Activated CD8-positive, alpha-beta T cell treated with anti-CD3 and anti-CD28 coated beads for 36 hours (primary cell): ENCODE measurements at regions not wholly inside any gene's neighbourhood (a gene's known extent, or its start where the extent isn't known, plus 50 kb on each side); places are given as distances from the start of the nearest gene placed in this dataset.
"Not testable (repeated sequence)": the region's sequence is repeated elsewhere in the genome, so short reads cannot be mapped to it uniquely, and the experiment has no call there.

Source experiments
- ATAC-seq: fragments of 200-7000 bp; cut with Tn5 transposase; one replicate; pipeline ENCODE4 v1.10.0; 2021; ENCODE audit warnings: mild to moderate bottlenecking, moderate library complexity
- CTCF ChIA-PET: fragments of 350-600 bp; sonication (Branson Sonifier 250); formaldehyde crosslinking; loops from one replicate; lab custom pipeline; 2021; ENCODE audit warnings: antibody characterized with exemption; lab: Charles Lee
- POLR2A ChIA-PET: fragments of 350-600 bp; sonication (Branson Sonifier 250); formaldehyde crosslinking; loops from one replicate; lab custom pipeline; 2021; ENCODE audit warnings: antibody characterized with exemption; lab: Charles Lee
- DNase-seq: peaks from one replicate; pipeline ENCODE4 v3.0.0-alpha.2; 2020
- H3K27ac Mint-ChIP-seq: one replicate; pipeline ENCODE4 v1.8.0; 2021; ENCODE audit warnings: mild to moderate bottlenecking, mixed read lengths
- H3K27me3 Mint-ChIP-seq: one replicate; pipeline ENCODE4 v1.8.0; 2021; ENCODE audit warnings: mixed read lengths
- H3K36me3 Mint-ChIP-seq: one replicate; pipeline ENCODE4 v1.8.0; 2021; ENCODE audit warnings: low read depth, mixed read lengths
- H3K4me1 Mint-ChIP-seq: one replicate; pipeline ENCODE4 v1.8.0; 2021; ENCODE audit warnings: low read depth, mixed read lengths
- H3K4me3 Mint-ChIP-seq: one replicate; pipeline ENCODE4 v1.8.0; 2021; ENCODE audit warnings: mild to moderate bottlenecking, moderate library complexity, mixed read lengths
- H3K9me3 Mint-ChIP-seq: one replicate; pipeline ENCODE4 v1.8.0; 2021; ENCODE audit warnings: mixed read lengths
- intact Hi-C: fragments of 100-400 bp; cut with micrococcal nuclease; formaldehyde crosslinking; loops from one replicate; pipeline ENCODE4 v1.10.0; 2022
- TF ChIP-seq, protein P1 (sequence below): fragments of 200-600 bp; IDR thresholded peaks from one replicate; pipeline ENCODE4 v1.8.0; 2022; ENCODE audit warnings: antibody characterized with exemption, mild to moderate bottlenecking

DNA sequence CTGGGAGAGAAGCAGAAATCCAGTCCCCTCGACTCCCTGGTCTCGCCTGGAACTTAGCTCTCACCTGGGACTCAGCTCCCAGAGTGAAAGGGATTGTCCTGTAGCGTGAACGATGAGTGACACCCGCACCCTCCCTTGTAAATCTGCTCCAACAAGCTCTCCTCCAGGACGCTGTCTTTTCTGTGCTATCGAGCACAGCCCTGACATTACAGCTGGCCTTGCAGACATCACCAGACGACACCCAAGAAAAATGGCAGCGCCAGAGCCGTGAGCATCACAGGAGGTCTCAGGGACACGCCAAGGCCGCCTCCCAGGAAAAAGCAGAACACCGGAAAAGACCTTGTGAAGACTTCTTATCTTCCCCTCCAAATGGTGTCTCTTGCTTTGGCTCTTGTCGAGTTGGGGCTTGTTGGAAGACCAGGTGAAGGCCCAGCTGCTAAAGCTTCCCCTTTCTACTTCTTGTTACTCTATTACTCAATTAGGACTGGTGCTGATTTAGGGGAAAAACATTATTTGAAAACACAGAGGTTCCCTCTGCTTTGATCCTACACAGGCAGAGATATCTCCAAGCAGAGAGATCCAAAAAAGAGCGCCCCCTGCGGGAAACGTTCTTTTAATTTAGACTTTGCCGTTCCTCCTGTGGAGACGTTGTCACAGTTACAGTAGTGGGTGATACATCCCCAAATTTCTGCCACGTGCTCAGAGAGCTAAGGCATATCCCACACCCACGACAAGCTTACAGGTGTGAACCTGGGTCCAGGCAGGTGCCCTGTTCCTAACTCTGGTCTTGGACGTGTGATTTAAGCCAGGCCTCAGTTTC, 127.2 kb downstream of the ATP6V0E2 start:
- peak; percentile 61 for DNase-seq
- POLR2A ChIA-PET, H3K27me3 Mint-ChIP-seq: not testable (repeated sequence)

DNA sequence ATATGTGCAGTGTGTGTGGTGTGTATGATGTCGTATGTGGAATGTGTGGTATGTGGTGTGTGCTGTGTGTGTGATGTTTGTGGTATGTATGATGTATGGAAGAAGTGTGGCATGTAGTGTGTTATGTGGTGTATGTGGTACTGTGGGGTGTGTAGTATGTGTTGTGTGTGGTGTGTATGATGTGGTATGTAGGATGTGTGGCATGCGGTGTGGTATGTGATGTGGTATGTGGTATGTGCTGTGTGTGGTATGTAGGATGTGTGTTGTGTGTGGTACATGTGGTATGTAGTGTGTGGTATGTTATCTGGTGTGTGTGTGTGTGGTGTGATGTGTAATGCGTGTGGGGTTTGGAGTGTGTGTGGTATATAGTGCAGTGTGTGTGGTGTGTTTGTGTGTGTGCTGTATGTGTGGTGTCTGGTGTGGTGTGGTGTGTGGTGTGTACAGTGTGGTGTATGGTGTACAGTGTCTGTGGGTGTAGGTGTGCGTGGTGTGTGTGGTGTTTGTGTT, 129.6 kb downstream of the ATP6V0E2 start:
- ChIA-PET CTCF (no interaction called here), POLR2A (no interaction called here)
- no peaks in the 10 kb centered on the region for H3K9me3 Mint-ChIP-seq
- ATAC-seq (no peak), DNase-seq (no peak)
- H3K36me3 Mint-ChIP-seq: no peaks in the 10 kb centered on the region
- no peaks in the 10 kb centered on the region for H3K4me1 Mint-ChIP-seq
- TF ChIP-seq, protein P1, sequence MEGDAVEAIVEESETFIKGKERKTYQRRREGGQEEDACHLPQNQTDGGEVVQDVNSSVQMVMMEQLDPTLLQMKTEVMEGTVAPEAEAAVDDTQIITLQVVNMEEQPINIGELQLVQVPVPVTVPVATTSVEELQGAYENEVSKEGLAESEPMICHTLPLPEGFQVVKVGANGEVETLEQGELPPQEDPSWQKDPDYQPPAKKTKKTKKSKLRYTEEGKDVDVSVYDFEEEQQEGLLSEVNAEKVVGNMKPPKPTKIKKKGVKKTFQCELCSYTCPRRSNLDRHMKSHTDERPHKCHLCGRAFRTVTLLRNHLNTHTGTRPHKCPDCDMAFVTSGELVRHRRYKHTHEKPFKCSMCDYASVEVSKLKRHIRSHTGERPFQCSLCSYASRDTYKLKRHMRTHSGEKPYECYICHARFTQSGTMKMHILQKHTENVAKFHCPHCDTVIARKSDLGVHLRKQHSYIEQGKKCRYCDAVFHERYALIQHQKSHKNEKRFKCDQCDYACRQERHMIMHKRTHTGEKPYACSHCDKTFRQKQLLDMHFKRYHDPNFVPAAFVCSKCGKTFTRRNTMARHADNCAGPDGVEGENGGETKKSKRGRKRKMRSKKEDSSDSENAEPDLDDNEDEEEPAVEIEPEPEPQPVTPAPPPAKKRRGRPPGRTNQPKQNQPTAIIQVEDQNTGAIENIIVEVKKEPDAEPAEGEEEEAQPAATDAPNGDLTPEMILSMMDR: no peak
- intact Hi-C loops: no loop called here
- no peaks in the 10 kb centered on the region for H3K27me3 Mint-ChIP-seq
- no peak overlapping the region for H3K27ac Mint-ChIP-seq
- H3K4me3 Mint-ChIP-seq: no peak overlapping the region

More for the DNA sequence above, 127.2 kb downstream of the ATP6V0E2 start:
- CTCF ChIA-PET: interaction anchor here (0.7 to 1.2 kb wide), 2 partner anchors 126 to 131 kb away, joined by 3 read pairs; no protein-coding TSS in a partner anchor
- H3K4me1 Mint-ChIP-seq, H3K9me3 Mint-ChIP-seq, H3K4me3 Mint-ChIP-seq, H3K36me3 Mint-ChIP-seq, intact Hi-C loops, H3K27ac Mint-ChIP-seq: not testable (repeated sequence)
- peak; percentile 39 for ATAC-seq
- TF ChIP-seq, protein P1: peak; percentile 30

DNA sequence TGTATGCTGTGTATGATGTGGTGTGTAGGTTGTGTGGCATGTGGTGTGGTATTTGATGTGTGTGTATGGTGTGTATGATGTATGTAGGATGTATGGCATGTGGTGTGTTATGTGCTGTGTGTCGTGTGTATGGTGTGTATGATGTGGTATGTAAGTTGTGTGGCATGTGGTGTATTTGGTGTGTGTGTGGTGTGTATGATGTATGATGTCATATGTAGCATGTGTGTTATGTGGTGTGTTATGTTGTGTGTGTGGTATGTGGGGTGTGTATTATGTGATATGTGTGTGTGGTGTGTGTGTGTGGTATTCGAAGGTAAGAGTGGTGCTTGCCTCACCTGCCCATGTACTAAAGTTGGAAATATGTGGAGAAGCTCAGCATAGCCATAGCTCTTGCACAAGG, 130.2 kb downstream of the ATP6V0E2 start:
- H3K4me1 Mint-ChIP-seq, ATAC-seq, H3K4me3 Mint-ChIP-seq, DNase-seq, H3K36me3 Mint-ChIP-seq, CTCF ChIA-PET, H3K27me3 Mint-ChIP-seq, H3K9me3 Mint-ChIP-seq, intact Hi-C loops, H3K27ac Mint-ChIP-seq, POLR2A ChIA-PET: not testable (repeated sequence)

DNA sequence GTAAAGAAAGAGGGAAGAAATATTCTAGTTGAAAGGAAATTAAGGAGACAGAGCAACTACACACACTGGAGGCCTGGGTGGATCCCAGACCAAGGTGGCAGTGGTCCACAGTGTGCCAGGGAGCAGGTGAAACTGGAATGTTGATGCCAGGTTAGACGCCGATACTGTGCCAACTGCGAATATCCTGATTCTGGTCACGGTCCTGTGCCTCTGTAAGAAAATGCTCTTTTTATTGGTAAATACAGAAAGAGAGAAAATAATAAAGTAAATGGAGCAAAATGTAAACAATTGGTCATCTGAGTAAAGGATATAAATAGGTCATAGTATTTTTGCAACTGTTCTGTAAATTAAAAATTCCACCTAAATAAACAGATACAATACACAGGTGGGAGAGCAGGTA, 131.1 kb downstream of the ATP6V0E2 start:
- DNase-seq, POLR2A ChIA-PET, H3K36me3 Mint-ChIP-seq, H3K9me3 Mint-ChIP-seq, H3K27ac Mint-ChIP-seq, ATAC-seq, H3K27me3 Mint-ChIP-seq, H3K4me1 Mint-ChIP-seq, CTCF ChIA-PET, H3K4me3 Mint-ChIP-seq, intact Hi-C loops: not testable (repeated sequence)

DNA sequence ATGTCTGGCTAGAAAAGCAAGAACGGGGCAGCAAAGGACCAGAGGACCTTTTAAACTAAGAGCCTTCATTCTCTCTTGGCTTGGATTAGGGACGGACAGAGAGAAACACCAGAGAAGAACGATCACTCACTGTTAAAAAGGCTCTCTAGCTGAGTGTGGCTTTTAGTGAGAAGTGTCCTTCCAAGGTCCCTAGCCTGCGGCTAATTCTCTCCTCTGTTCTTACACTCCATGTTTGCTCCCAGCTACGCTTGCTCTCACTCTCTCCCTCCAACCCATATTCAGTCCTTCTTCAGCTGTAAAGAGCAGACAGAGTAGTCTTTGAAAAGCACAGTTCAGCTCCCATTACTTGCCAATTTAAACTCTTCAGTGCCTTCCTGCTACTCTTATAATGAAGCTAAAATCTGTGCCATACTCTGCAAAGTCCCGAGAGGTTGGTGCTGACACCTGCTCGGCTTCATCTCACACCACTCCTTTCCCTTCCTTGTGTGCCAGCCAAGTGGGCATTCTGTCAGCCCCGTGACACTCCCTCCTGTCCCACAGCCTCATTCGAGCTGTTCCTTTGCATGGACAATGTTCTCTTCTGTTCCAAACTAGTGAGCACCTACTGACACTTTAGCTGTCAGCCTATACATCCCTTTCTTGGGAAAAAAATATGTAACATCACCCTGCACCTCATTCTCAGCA, 136.0 kb downstream of the ATP6V0E2 start:
- CTCF ChIA-PET, ATAC-seq, H3K9me3 Mint-ChIP-seq, POLR2A ChIA-PET, H3K4me1 Mint-ChIP-seq, H3K27me3 Mint-ChIP-seq, DNase-seq, H3K27ac Mint-ChIP-seq, intact Hi-C loops, H3K36me3 Mint-ChIP-seq, H3K4me3 Mint-ChIP-seq: not testable (repeated sequence)

DNA sequence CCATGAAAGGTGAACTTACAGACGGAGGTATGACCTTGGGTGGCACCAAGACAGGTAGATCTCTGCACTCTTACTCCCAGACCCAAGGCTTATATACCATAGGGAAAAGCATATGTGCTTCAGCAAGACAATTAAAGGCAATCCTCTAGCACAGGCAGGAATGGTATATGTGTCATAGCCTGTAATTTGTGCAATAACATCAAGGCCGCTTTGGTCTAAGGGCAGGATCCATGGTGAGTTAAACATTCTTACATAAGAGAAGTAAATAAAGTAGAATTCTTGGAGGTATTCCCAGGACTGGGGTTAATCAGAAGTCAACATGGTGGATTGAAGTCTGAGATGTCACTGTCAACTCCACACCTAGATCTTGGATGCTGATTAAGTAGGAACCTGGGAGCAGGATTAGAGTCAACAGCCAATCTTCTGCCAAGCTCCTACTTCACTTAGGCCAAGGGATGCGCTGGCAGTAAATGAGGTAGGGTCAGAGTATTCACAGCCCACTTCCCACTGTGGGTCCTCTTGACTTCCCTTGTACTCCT, 143.0 kb downstream of the ATP6V0E2 start:
- H3K27me3 Mint-ChIP-seq, H3K9me3 Mint-ChIP-seq, H3K36me3 Mint-ChIP-seq, ATAC-seq, H3K4me1 Mint-ChIP-seq, POLR2A ChIA-PET, intact Hi-C loops, H3K27ac Mint-ChIP-seq, DNase-seq, CTCF ChIA-PET, H3K4me3 Mint-ChIP-seq: not testable (repeated sequence)

DNA sequence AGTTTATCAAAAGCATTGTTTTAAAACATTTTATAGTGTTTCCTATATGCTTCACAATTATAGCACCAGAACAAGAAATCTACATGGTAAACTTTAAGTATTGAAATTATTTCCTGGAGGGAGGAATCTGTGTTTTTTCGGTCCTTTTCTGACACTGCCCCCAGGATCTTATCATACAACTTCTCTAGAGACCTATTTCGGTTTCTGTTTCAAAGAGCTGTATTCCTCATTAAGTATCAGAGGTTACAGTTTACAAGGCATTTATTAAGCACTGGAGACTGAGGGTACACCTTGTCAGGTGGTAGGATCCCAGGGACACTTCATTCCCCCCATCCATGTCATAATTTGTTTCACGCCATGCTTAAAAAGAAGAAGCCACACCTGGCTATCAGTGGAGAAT, 146.4 kb downstream of the ATP6V0E2 start:
- DNase-seq, H3K4me1 Mint-ChIP-seq, H3K27me3 Mint-ChIP-seq, H3K27ac Mint-ChIP-seq, H3K9me3 Mint-ChIP-seq, intact Hi-C loops, CTCF ChIA-PET, ATAC-seq, H3K4me3 Mint-ChIP-seq, H3K36me3 Mint-ChIP-seq, POLR2A ChIA-PET: not testable (repeated sequence)

DNA sequence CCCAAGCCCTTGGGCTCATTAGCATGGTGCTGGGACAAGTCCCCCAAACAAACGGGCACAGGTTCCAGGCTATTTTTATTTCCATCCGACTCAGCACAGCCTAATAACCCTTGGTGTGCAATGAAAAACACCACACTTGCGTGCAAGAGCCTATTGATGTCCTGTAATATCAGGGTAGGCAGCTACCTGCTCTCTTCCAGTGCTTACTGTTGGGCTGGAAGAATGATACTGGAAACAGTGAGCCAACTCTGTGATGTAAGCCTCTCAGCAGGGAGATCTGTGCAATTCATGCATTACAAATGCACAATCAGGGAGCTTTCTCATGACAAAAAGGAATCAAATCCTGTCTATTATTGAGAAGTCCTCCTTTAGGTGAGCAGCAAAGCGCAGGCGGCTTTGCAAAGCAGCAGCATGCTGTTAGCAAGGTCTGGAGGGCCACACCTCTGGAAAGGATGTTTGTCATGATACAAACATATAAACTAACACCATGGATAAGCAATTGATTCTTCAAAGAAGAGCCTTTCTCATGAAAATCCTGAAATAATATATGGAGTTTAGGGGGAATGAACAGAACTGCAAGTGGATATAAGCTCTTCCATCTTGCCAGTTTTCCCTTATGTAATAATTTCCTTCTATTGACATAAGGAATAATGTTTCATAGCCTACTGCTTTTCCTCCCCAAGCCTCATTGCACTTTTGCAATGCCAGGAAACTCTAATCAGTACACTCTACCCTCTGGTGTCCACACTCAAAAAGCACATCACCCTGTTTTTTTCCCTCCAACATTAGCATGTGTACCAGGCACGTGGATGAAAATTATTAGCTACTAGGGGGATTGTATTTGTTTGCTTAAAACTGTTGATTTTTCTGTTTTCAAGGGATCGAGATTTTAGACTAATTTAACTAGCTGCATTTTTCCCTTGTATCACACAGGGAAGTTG, 151.1 kb downstream of the ATP6V0E2 start:
- POLR2A ChIA-PET, H3K27ac Mint-ChIP-seq, H3K9me3 Mint-ChIP-seq, DNase-seq, H3K4me1 Mint-ChIP-seq, ATAC-seq, H3K36me3 Mint-ChIP-seq, CTCF ChIA-PET, H3K27me3 Mint-ChIP-seq, intact Hi-C loops, H3K4me3 Mint-ChIP-seq: not testable (repeated sequence)

DNA sequence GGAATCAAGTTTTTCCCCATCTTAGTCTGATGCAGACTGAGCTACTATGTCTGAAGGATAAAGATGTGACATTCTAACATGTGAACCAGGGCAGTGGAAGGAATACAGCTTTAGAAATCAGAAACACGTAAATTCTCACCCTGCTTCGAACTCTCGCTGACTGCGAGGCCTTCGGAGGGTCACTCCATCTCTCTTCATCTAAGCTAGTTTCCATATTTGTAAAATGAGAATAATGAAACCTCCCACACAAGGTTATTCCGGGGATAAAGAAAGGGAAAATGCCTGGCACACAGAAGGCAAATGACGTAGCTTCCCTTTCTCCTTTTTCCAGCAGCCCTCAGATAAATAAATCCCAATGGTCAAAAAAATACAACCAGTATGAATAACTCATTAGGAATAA, 152.0 kb downstream of the ATP6V0E2 start:
- H3K9me3 Mint-ChIP-seq, H3K4me3 Mint-ChIP-seq, H3K27ac Mint-ChIP-seq, ATAC-seq, H3K36me3 Mint-ChIP-seq, POLR2A ChIA-PET, CTCF ChIA-PET, H3K4me1 Mint-ChIP-seq, intact Hi-C loops, DNase-seq, H3K27me3 Mint-ChIP-seq: not testable (repeated sequence)
